WI38 (cell line): ENCODE measurements at regions not wholly inside any gene's neighbourhood (a gene's known extent, or its start where the extent isn't known, plus 50 kb on each side); places are given as distances from the start of the nearest gene placed in this dataset.

Experiments
- H3K4me3 ChIP-seq: 2 replicates; pipeline ENCODE4 v1.5.1; 2011; ENCODE audit warnings: low read depth, mild to moderate bottlenecking, control low read depth, low read length
- CTCF ChIP-seq: IDR thresholded peaks from 2 replicates; pipeline ENCODE4 v1.5.1; 2012; ENCODE audit warnings: low read depth, mild to moderate bottlenecking, control low read depth, low read length

- H3K4me3 ChIP-seq = no peak overlapping the region
- no peak for TF ChIP-seq CTCF
Measured at GRCh38 chr22:22070371-22070824, 87.8 kb upstream of the TOP3B start.

GRCh38 chr22:22069450-22070370 is 87.1 kb upstream of the TOP3B start:
- H3K4me3 ChIP-seq = no peak overlapping the region
- TF ChIP-seq CTCF = no peak

GRCh38 chr22:22068657-22069056 is 86.1 kb upstream of the TOP3B start:
- no peak for TF ChIP-seq CTCF
- no peak overlapping the region for H3K4me3 ChIP-seq

- H3K4me3 ChIP-seq = no peak overlapping the region
- no peak for TF ChIP-seq CTCF
Measured at GRCh38 chr22:22068025-22068424, 85.4 kb upstream of the TOP3B start.

GRCh38 chr22:22067192-22067591 is 84.6 kb upstream of the TOP3B start:
- H3K4me3 ChIP-seq = no peak overlapping the region
- TF ChIP-seq CTCF = no peak

GRCh38 chr22:22064580-22064979 is 82.0 kb upstream of the TOP3B start:
- TF ChIP-seq CTCF = no peak
- no peak overlapping the region for H3K4me3 ChIP-seq

GRCh38 chr22:22062306-22062793 is 79.8 kb upstream of the TOP3B start:
- TF ChIP-seq CTCF = no peak
- H3K4me3 ChIP-seq = no peak overlapping the region
